HFF-Myc (cell line): ENCODE measurements at regions not wholly inside any gene's neighbourhood (a gene's known extent, or its start where the extent isn't known, plus 50 kb on each side); places are given as distances from the start of the nearest gene placed in this dataset.

Experiments
- DNase-seq: peaks from one replicate; pipeline ENCODE4 v3.0.0-alpha.2; 2011; ENCODE audit warnings: low read depth; ENCODE audit errors: extremely low read depth
- H3K4me3 ChIP-seq: replicated peaks from 2 replicates; pipeline ENCODE4 v1.5.1; 2011; ENCODE audit warnings: low read depth, mild to moderate bottlenecking, control low read depth, low read length
- TF ChIP-seq, protein P1 (sequence below): IDR thresholded peaks from 2 replicates; pipeline ENCODE4 v1.5.1; 2012; ENCODE audit warnings: mild to moderate bottlenecking, low read depth, low read length, control low read depth; ENCODE audit errors: missing control alignments

DNA sequence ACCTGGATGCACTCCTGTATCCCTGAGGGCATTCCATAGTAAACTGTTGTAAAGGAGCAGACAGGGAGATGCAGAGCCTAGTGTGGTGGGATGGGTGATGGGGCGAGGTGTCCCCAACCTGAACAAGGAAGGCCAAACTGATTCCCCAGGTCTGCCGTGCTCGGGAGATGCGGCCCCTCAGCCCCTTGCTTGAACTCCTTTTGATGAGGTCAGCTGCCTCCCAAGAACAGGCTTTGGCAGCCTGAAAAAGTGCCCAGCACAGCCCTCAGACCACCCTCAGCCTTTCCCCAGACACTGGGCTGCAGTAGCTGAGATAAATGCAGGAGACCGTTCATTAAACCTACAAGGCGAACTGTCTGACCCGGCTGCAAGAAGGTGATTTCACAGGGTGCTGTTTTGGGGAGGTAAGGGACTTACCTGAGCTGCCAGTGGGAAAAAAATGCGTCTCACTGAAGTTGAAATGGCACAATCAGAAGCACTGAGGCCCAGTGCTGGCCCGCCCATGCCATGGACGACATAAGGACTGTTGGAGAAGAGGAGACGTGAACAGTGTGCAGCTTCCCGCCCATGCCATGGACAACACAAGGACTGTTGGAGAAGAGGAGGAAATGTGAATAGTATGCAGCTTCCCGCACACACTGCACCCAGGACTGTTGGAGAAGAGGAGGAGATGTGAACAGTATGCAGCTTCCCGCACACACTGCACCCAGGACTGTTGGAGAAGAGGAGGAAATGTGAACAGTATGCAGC, 148.4 kb upstream of the FAM20C start:
- TF ChIP-seq, protein P1, sequence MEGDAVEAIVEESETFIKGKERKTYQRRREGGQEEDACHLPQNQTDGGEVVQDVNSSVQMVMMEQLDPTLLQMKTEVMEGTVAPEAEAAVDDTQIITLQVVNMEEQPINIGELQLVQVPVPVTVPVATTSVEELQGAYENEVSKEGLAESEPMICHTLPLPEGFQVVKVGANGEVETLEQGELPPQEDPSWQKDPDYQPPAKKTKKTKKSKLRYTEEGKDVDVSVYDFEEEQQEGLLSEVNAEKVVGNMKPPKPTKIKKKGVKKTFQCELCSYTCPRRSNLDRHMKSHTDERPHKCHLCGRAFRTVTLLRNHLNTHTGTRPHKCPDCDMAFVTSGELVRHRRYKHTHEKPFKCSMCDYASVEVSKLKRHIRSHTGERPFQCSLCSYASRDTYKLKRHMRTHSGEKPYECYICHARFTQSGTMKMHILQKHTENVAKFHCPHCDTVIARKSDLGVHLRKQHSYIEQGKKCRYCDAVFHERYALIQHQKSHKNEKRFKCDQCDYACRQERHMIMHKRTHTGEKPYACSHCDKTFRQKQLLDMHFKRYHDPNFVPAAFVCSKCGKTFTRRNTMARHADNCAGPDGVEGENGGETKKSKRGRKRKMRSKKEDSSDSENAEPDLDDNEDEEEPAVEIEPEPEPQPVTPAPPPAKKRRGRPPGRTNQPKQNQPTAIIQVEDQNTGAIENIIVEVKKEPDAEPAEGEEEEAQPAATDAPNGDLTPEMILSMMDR = no peak
- no peak overlapping the region for H3K4me3 ChIP-seq
- no peak for DNase-seq

DNA sequence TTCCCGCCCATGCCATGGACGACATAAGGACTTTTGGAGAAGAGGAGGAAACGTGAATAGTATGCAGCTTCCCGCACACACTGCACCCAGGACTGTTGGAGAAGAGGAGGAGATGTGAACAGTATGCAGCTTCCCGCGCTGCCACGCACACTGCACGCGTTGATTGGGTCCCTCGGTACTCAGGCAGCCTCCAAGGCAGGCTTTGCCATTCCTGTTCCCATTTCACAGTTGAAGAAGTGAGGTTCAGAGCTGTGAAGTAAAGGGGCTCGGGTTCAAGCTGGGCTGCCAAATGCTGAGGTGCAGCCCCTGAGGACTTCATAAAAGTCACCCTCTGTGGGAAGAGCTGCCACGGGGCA, 147.9 kb upstream of the FAM20C start:
- TF ChIP-seq, protein P1 = no peak
- no peak overlapping the region for H3K4me3 ChIP-seq
- no peak for DNase-seq

DNA sequence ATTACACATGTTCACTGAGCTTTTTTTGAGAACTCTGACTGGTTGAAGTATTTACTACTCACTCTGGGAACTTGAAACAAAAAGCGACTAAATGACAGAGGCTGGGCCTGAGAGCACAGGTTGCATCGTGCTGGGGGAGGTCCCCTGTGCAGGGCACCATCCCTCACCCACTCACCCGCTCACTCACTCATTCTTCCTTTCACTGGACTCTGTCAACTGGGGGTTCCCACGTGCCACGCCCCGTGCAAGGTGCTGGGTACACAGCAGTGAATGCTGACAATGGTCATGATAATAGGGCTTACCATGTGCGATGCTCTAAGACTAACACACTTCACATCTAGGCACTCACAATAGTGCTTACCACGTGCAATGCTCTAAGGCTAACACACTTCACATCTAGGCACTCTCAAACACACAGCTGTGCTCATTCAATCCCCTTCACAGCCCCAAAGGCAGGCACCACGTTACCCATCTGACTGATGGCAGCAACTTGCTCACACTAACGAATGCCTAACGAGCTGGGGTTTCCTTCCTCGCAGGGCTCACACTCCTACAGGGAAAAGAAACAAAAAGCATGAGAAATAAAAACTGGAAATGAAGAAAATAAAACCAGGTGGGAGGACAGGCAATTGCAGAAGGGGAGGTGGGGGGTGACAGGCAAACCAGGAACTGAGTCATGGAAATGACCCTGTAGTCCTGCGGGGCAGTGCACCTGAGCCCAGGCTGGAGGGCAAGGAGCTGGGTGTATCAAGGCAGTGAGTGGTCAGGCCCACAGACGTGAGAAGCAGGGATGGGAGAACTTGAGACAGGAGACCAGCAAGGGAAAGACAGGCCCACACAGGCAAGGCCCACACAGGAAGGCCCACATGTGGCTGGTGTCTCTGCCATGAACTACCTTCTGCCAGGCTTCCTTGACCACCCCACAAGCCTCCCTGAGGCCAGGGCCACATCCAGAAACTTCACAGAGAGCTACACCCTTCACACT, 147.0 kb upstream of the FAM20C start:
- DNase-seq = no peak
- TF ChIP-seq, protein P1 = no peak
- no peak overlapping the region for H3K4me3 ChIP-seq

DNA sequence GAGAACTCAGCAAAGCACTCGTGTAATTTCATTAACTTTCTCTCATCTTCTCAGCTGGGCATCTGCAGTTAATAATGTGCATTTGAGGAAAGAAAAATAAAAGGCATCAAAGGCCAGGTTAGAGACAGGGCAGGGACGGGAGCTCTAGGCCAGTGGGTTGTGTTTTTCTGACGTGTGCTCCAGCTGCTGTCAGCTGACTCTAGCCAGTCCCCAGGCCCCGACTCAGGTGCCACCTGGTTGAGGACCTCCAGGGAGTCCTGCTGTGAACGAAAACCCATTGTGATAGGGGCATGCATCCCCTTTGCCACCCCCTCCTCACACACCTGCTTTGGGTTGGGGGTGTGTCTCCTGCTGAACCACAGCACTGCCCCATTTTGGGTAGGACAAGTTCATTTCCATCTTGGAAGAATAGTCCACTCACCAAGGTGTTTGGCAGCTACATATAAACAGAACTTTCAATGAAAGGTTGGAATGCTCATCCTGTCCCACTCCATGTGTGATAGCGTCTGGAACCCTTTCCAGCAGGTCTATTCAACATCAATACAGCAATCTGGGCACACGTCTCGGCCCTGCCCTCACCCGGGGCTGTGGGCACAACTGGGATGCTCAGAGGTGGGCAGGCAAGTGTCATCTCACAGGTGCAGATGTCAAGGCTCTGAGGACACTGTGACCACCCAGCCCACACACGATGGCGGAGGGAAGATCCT, 146.1 kb upstream of the FAM20C start:
- no peak for DNase-seq
- H3K4me3 ChIP-seq = no peak overlapping the region
- TF ChIP-seq, protein P1 = no peak

DNA sequence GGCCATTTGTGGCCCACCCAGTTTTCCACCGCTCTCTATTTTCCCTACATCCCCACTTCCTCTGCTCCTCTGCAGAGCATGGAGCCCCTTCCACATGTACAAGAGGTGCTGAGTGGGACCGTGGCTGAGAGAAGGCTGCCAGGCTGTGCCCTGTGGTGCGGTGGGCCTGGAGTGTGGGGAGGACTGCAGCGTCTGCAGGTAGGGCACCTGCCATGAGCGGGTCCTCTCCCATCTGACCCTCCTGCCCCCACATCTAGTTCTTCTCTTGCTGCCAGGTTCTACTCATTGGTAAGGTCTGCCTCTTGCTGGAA, 145.6 kb upstream of the FAM20C start:
- no peak overlapping the region for H3K4me3 ChIP-seq
- TF ChIP-seq, protein P1 = no peak
- no peak for DNase-seq

DNA sequence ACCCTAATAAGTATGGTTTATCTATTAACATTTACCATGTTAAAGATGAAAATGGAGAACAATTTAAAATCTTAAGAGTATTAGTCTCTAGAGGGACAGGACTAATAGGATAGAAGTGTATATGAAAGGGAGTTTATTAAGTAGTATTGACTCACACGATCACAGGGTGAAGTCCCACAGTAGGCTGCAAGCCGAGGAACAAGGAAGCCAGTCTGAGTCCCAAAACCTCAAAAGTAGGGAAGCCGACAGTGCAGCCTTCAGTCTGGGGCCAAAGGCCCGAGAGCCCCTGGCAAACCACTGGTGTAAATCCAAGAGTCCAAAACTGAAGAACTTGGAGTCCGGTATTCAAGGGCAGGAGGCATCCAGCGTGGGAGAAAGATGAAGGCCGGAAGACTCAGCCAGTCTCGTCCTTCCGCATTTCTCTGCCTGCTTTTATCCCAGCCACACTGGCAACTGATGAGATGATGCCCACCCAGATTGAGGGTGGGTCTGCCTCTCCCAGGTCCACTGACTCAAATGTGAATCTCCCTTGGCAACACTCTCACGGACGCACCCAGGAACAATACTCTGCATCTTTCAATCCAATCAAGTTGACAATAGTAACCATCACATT, 140.8 kb upstream of the FAM20C start:
- TF ChIP-seq, protein P1 = no peak
- DNase-seq = no peak
- H3K4me3 ChIP-seq = no peak overlapping the region
